HG02970 (cell line): ENCODE measurements at regions not wholly inside any gene's neighbourhood (a gene's known extent, or its start where the extent isn't known, plus 50 kb on each side); places are given as distances from the start of the nearest gene placed in this dataset.
"Not testable (repeated sequence)": the region's sequence is repeated elsewhere in the genome, so short reads cannot be mapped to it uniquely, and the experiment has no call there.

Source experiments
- ATAC-seq: cut with Tn5 transposase; IDR thresholded peaks from one replicate; pipeline ENCODE4 v1.9.1; 2021; ENCODE audit warnings: mild to moderate bottlenecking, moderate library complexity, moderate number of reproducible peaks; ENCODE audit not compliant: unreplicated experiment, low FRiP score

- ATAC-seq, result no peak
These were observed 586.0 kb upstream of the VRK2 start for GRCh38 chr2:57460396-57461276.

- ATAC-seq, result no peak
These were observed 585.0 kb upstream of the VRK2 start for GRCh38 chr2:57461624-57462023.

GRCh38 chr2:57465067-57465466, 581.5 kb upstream of the VRK2 start:
- ATAC-seq, result no peak

- ATAC-seq, result no peak
These were observed 580.6 kb upstream of the VRK2 start for GRCh38 chr2:57465967-57466366.

GRCh38 chr2:57475391-57475790, 571.2 kb upstream of the VRK2 start:
- no peak for ATAC-seq

- no peak for ATAC-seq
These were observed 566.6 kb upstream of the VRK2 start for GRCh38 chr2:57479981-57480380.

- ATAC-seq, result no peak
These were observed 558.5 kb upstream of the VRK2 start for GRCh38 chr2:57488061-57488460.

GRCh38 chr2:57490741-57491140, 555.9 kb upstream of the VRK2 start:
- no peak for ATAC-seq

- ATAC-seq, result no peak
These were observed 555.4 kb upstream of the VRK2 start for GRCh38 chr2:57491213-57491612.

GRCh38 chr2:57493966-57494365, 552.6 kb upstream of the VRK2 start:
- ATAC-seq, result not testable (repeated sequence)

GRCh38 chr2:57497489-57498096, 549.0 kb upstream of the VRK2 start:
- peak; percentile 82 for ATAC-seq

- no peak for ATAC-seq
These were observed 541.8 kb upstream of the VRK2 start for GRCh38 chr2:57504787-57505186.

- no peak for ATAC-seq
These were observed 537.4 kb upstream of the VRK2 start for GRCh38 chr2:57509189-57509588.

- ATAC-seq, result no peak
These were observed 535.9 kb upstream of the VRK2 start for GRCh38 chr2:57510704-57511103.

GRCh38 chr2:57515366-57515765, 531.2 kb upstream of the VRK2 start:
- ATAC-seq, result no peak

GRCh38 chr2:57516698-57517340, 529.8 kb upstream of the VRK2 start:
- peak; percentile 88 for ATAC-seq

GRCh38 chr2:57523304-57523703, 523.3 kb upstream of the VRK2 start:
- ATAC-seq, result no peak

GRCh38 chr2:57527685-57528084, 518.9 kb upstream of the VRK2 start:
- ATAC-seq, result no peak

GRCh38 chr2:57528499-57528898, 518.1 kb upstream of the VRK2 start:
- ATAC-seq, result no peak

- ATAC-seq, result no peak
These were observed 512.2 kb upstream of the VRK2 start for GRCh38 chr2:57534358-57534757.

- ATAC-seq, result no peak
These were observed 509.9 kb upstream of the VRK2 start for GRCh38 chr2:57536535-57537231.
